ENCODE measurements at regions not wholly inside any gene's neighbourhood (a gene's known extent, or its start where the extent isn't known, plus 50 kb on each side); places are given as distances from the start of the nearest gene placed in this dataset.
A peak's percentile ranks its signal among the peaks of the same experiment; 100 is the strongest.
"Not testable (repeated sequence)": the region's sequence is repeated elsewhere in the genome, so short reads cannot be mapped to it uniquely, and the experiment has no call there.

DNA sequence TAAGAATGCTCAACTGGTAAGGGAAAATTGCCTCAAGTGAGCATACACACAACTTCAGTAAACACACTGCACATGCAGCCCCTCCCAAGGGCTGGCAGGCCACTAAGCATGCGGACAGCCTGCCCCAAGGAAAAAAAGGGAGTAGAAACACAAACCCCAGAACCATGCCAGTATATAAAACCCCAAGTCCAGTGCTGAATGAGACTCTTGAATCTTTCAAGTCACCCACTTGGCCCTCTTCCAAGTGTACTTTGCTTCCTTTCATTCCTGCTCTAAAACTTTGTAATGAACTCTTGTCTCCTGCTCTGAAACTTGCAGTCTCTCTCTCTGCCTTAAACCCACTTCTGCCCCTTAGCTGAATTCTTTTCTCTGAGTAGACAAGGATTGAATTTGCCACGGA is 736.4 kb downstream of the RNF144A start:
- 94% methylated on average over 2 of the region's 2 CpGs; no CpG with 5 or more reads in 1 of the 2 experiments for WGBS, 2 experiments (ENCODE audit: insufficient coverage in 1 of 2, insufficient read length in 1 of 2)
- Mint-ChIP-seq H3K9me3 (peaks cover 17% of the 10 kb centered on the region), H3K4me1 (no peaks in the 10 kb centered on the region), H3K36me3 (ENCODE audit: low read depth) (no peaks in the 10 kb centered on the region), H3K4me3 (no peak overlapping the region), H3K27ac (no peak overlapping the region), H3K27me3 (ENCODE audit: insufficient read depth) (no peaks in the 10 kb centered on the region)
- Histone ChIP-seq H3K27ac (ENCODE audit: low read depth, low read length) (no peak overlapping the region), H3K4me3 (ENCODE audit: low read length) (no peak overlapping the region), H3K36me3 (ENCODE audit: control insufficient read depth, insufficient read depth, low read length) (no peaks in the 10 kb centered on the region), H3K9ac (ENCODE audit: extremely low read depth, low read length, poor library complexity, severe bottlenecking) (no peak overlapping the region), H3K4me1 (ENCODE audit: control insufficient read depth, insufficient read depth, low read length) (no peaks in the 10 kb centered on the region), H3K27me3 (ENCODE audit: control insufficient read depth, insufficient read depth, low read length, poor library complexity, severe bottlenecking) (no peaks in the 10 kb centered on the region), H3K9me3 (ENCODE audit: control insufficient read depth, low read length) (peaks cover 3% of the 10 kb centered on the region)
- TF ChIP-seq, protein P1, sequence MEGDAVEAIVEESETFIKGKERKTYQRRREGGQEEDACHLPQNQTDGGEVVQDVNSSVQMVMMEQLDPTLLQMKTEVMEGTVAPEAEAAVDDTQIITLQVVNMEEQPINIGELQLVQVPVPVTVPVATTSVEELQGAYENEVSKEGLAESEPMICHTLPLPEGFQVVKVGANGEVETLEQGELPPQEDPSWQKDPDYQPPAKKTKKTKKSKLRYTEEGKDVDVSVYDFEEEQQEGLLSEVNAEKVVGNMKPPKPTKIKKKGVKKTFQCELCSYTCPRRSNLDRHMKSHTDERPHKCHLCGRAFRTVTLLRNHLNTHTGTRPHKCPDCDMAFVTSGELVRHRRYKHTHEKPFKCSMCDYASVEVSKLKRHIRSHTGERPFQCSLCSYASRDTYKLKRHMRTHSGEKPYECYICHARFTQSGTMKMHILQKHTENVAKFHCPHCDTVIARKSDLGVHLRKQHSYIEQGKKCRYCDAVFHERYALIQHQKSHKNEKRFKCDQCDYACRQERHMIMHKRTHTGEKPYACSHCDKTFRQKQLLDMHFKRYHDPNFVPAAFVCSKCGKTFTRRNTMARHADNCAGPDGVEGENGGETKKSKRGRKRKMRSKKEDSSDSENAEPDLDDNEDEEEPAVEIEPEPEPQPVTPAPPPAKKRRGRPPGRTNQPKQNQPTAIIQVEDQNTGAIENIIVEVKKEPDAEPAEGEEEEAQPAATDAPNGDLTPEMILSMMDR (conservative IDR thresholded peaks at IDR 0.05) = no peak
- no peak for DNase-seq

DNA sequence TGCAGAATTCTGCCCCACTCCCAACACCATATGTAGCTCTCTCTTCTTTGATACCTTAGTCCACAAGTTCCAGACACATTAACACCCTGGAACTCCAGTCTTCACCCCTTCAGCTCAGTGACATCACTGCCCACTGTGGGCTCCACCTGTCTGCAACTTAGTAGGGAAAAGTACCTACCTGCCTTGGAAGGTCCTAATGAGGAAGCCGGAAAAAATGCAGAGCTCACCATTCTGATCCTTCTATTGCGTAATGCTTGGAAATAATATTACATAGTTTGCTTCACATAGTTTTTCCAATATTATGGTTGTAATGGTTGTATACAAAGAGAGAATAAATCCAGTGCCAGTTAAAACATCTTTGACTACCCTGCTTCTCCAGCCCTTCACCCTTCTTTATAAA is 738.4 kb downstream of the RNF144A start:
- no peak overlapping the region for H3K4me3 ChIP-seq (ENCODE audit: low read length)
- no peaks in the 10 kb centered on the region for H3K27me3 ChIP-seq (ENCODE audit: control insufficient read depth, insufficient read depth, low read length, poor library complexity, severe bottlenecking)
- H3K4me1 Mint-ChIP-seq = no peaks in the 10 kb centered on the region
- peaks cover 32% of the 10 kb centered on the region for H3K9me3 Mint-ChIP-seq
- H3K27me3 Mint-ChIP-seq (ENCODE audit: insufficient read depth) = no peaks in the 10 kb centered on the region
- no peaks in the 10 kb centered on the region for H3K36me3 Mint-ChIP-seq (ENCODE audit: low read depth)
- no peak overlapping the region for H3K27ac Mint-ChIP-seq
- no peak overlapping the region for H3K27ac ChIP-seq (ENCODE audit: low read depth, low read length)
- no peak overlapping the region for H3K9ac ChIP-seq (ENCODE audit: extremely low read depth, low read length, poor library complexity, severe bottlenecking)
- no peaks in the 10 kb centered on the region for H3K36me3 ChIP-seq (ENCODE audit: control insufficient read depth, insufficient read depth, low read length)
- DNase-seq = no peak
- 87 to 100% methylated on average over 1 to 2 of the region's 2 CpGs for WGBS, 2 experiments (ENCODE audit: insufficient coverage in 1 of 2, insufficient read length in 1 of 2)
- H3K9me3 ChIP-seq (ENCODE audit: control insufficient read depth, low read length) = peaks cover 3% of the 10 kb centered on the region
- TF ChIP-seq, protein P1 (conservative IDR thresholded peaks at IDR 0.05) = no peak
- H3K4me1 ChIP-seq (ENCODE audit: control insufficient read depth, insufficient read depth, low read length) = no peaks in the 10 kb centered on the region
- no peak overlapping the region for H3K4me3 Mint-ChIP-seq

DNA sequence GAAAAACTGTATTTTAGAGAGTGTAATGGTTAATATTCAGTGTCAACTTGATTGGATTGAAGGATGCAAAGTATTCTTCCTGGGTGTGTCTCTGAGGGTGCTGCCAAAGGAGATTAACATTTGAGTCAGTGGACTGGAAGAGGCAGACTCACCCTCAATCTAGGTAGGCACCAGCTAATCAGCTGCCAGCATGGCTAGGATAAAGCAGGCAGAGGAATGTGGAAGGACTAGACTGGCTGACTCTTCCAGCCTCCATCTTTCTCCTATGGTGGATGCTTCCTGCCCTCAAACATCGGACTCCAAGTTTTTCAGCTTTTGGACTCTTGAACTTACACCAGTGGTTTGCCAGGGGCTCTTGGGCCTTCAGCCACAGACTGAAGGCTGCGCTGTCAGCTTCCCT is 740.3 kb downstream of the RNF144A start:
- H3K9ac ChIP-seq (ENCODE audit: extremely low read depth, low read length, poor library complexity, severe bottlenecking); H3K36me3 ChIP-seq (ENCODE audit: control insufficient read depth, insufficient read depth, low read length); DNase-seq; H3K27me3 Mint-ChIP-seq (ENCODE audit: insufficient read depth); H3K36me3 Mint-ChIP-seq (ENCODE audit: low read depth); H3K4me1 Mint-ChIP-seq; H3K4me1 ChIP-seq (ENCODE audit: control insufficient read depth, insufficient read depth, low read length); H3K4me3 ChIP-seq (ENCODE audit: low read length); H3K27ac ChIP-seq (ENCODE audit: low read depth, low read length); H3K27me3 ChIP-seq (ENCODE audit: control insufficient read depth, insufficient read depth, low read length, poor library complexity, severe bottlenecking); H3K27ac Mint-ChIP-seq; H3K9me3 ChIP-seq (ENCODE audit: control insufficient read depth, low read length); H3K4me3 Mint-ChIP-seq: not testable (repeated sequence)
- peaks cover 29% of the 10 kb centered on the region for H3K9me3 Mint-ChIP-seq
- WGBS, 2 experiments (ENCODE audit: insufficient coverage in 1 of 2, insufficient read length in 1 of 2) = 93 to 100% methylated on average over 1 to 2 of the region's 2 CpGs

DNA sequence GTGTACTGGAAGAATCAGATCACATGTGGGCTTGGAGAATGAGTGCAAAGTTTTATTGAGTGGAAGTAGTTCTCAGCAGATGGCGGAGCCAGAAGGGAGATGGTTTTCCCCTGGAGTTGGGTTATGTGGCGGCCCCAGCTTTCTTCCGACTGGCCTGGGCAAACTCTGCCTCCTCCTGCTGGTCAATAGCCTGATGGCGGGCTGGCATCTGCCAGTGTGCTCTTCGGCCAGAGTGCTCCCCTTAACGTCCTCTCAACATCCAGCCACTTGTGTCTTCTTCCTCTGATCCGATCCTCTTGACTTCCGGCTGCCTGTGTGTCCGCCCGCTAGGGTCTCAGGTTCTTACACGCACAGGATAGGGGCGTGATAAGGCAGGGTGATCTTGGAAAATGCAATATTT is 741.3 kb downstream of the RNF144A start:
- H3K27me3 ChIP-seq (ENCODE audit: control insufficient read depth, insufficient read depth, low read length, poor library complexity, severe bottlenecking) = no peaks in the 10 kb centered on the region
- H3K27ac Mint-ChIP-seq = no peak overlapping the region
- peak; percentile 52 for DNase-seq
- peaks cover 3% of the 10 kb centered on the region for H3K9me3 ChIP-seq (ENCODE audit: control insufficient read depth, low read length)
- H3K27ac ChIP-seq (ENCODE audit: low read depth, low read length) = no peak overlapping the region
- TF ChIP-seq, protein P1 (conservative IDR thresholded peaks at IDR 0.05) = peak; percentile 50
- H3K36me3 Mint-ChIP-seq (ENCODE audit: low read depth) = no peaks in the 10 kb centered on the region
- peaks cover 26% of the 10 kb centered on the region for H3K9me3 Mint-ChIP-seq
- H3K4me1 Mint-ChIP-seq = no peaks in the 10 kb centered on the region
- H3K27me3 Mint-ChIP-seq (ENCODE audit: insufficient read depth) = no peaks in the 10 kb centered on the region
- no peak overlapping the region for H3K4me3 Mint-ChIP-seq
- no peaks in the 10 kb centered on the region for H3K4me1 ChIP-seq (ENCODE audit: control insufficient read depth, insufficient read depth, low read length)
- WGBS, 2 experiments (ENCODE audit: insufficient coverage in 1 of 2, insufficient read length in 1 of 2) = 94 to 100% methylated on average over 4 to 12 of the region's 12 CpGs
- H3K36me3 ChIP-seq (ENCODE audit: control insufficient read depth, insufficient read depth, low read length) = no peaks in the 10 kb centered on the region
- no peak overlapping the region for H3K4me3 ChIP-seq (ENCODE audit: low read length)
- no peak overlapping the region for H3K9ac ChIP-seq (ENCODE audit: extremely low read depth, low read length, poor library complexity, severe bottlenecking)

All from endodermal cell (in vitro differentiated cells).